AG04449 (cell line): ENCODE measurements at regions not wholly inside any gene's neighbourhood (a gene's known extent, or its start where the extent isn't known, plus 50 kb on each side); places are given as distances from the start of the nearest gene placed in this dataset.

Experiments
- CTCF ChIA-PET: fragments of 350-600 bp; formaldehyde crosslinking; extraction: SDS; loops from one replicate; lab custom pipeline; 2021; ENCODE audit warnings: antibody characterized with exemption; lab: Yijun Ruan, JAX
- POLR2A ChIA-PET: fragments of 400-600, 350-600 bp; formaldehyde crosslinking; extraction: SDS; loops from one replicate; lab custom pipeline; 2020; ENCODE audit warnings: antibody characterized with exemption, inconsistent platforms; lab: Yijun Ruan, JAX
- DNase-seq: peaks from one replicate; pipeline ENCODE4 v3.0.0-alpha.2; 2010; ENCODE audit warnings: low read depth, low spot score
- H3K4me3 ChIP-seq: 2 replicates; pipeline ENCODE4 v1.5.1; 2011; ENCODE audit warnings: low read depth, mild to moderate bottlenecking, control low read depth, low read length
- CTCF ChIP-seq: IDR thresholded peaks from one replicate; pipeline ENCODE4 v1.5.1; 2011; ENCODE audit warnings: mild to moderate bottlenecking, moderate library complexity, low read length, control low read depth, inconsistent platforms; ENCODE audit not compliant: insufficient read depth; ENCODE audit errors: missing control alignments

- no peak overlapping the region for H3K4me3 ChIP-seq
- ChIA-PET CTCF (interaction anchor here (1.1 to 2.9 kb wide), 6 partner anchors 7 to 340 kb away, joined by 3 to 13 read pairs (median 4); no protein-coding TSS in a partner anchor), POLR2A (interaction anchor here (0.6 kb wide), 1 partner anchor 182 kb away, joined by 3 read pairs; no protein-coding TSS in a partner anchor)
- TF ChIP-seq CTCF, result no peak
- DNase-seq, result no peak
Observed at GRCh38 chr11:10396771-10397170, 58.3 kb upstream of the AMPD3 start.

GRCh38 chr11:10397226-10397987 is 57.7 kb upstream of the AMPD3 start:
- no peak overlapping the region for H3K4me3 ChIP-seq
- DNase-seq, result no peak
- CTCF ChIA-PET, result interaction anchor here (1.0 to 2.9 kb wide), 4 partner anchors 9 to 340 kb away, joined by 3 to 13 read pairs (median 4); no protein-coding TSS in a partner anchor
- TF ChIP-seq CTCF, result no peak
- POLR2A ChIA-PET, result no interaction called here

- POLR2A ChIA-PET, result no interaction called here
- TF ChIP-seq CTCF, result no peak
- H3K4me3 ChIP-seq, result no peak overlapping the region
- DNase-seq, result no peak
- CTCF ChIA-PET, result interaction anchor here (1.0 kb wide), 1 partner anchor 12 kb away, joined by 3 read pairs; no protein-coding TSS in a partner anchor
Observed at GRCh38 chr11:10398525-10398924, 56.5 kb upstream of the AMPD3 start.

GRCh38 chr11:10400856-10401255 is 54.2 kb upstream of the AMPD3 start:
- ChIA-PET CTCF (interaction anchor here (0.6 to 1.5 kb wide), 5 partner anchors 9 to 336 kb away, joined by 3 to 6 read pairs (median 3); no protein-coding TSS in a partner anchor), POLR2A (no interaction called here)
- no peak for TF ChIP-seq CTCF
- DNase-seq, result no peak
- H3K4me3 ChIP-seq, result no peak overlapping the region

GRCh38 chr11:10401256-10401655 is 53.8 kb upstream of the AMPD3 start:
- ChIA-PET POLR2A (no interaction called here), CTCF (interaction anchor here (0.6 to 3.1 kb wide), 8 partner anchors 9 to 335 kb away, joined by 3 to 15 read pairs (median 4); no protein-coding TSS in a partner anchor)

More at GRCh38 chr11:10401256-10401655, 53.8 kb upstream of the AMPD3 start:
- no peak for DNase-seq
- no peak for TF ChIP-seq CTCF
- no peak overlapping the region for H3K4me3 ChIP-seq
